ENCODE measurements at regions not wholly inside any gene's neighbourhood (a gene's known extent, or its start where the extent isn't known, plus 50 kb on each side); places are given as distances from the start of the nearest gene placed in this dataset.

GRCh38 chr17:71735893-71736292 lies 384.9 kb upstream of the SOX9 start:
- H3K9ac ChIP-seq (ENCODE audit: insufficient read length): no peak overlapping the region
- no peak overlapping the region for H3K4me3 ChIP-seq
- H3K27ac ChIP-seq: no peak overlapping the region
- no peaks in the 10 kb centered on the region for H3K36me3 ChIP-seq (ENCODE audit: insufficient read depth, low read length)
- no peak for DNase-seq (ENCODE audit: low read depth, low spot score)
- TF ChIP-seq POLR2AphosphoS5 (IDR thresholded peaks at IDR 0.05; ENCODE audit: borderline replicate concordance, low read depth, low read length) (no peak), EZH2 (IDR thresholded peaks at IDR 0.05) (no peak), FOXP2 (optimal IDR thresholded peaks at IDR 0.05; ENCODE audit: control extremely low read depth, extremely low read length, insufficient read depth) (no peak)
- no peaks in the 10 kb centered on the region for H3K9me3 ChIP-seq (ENCODE audit: low read depth, low read length)

DNA sequence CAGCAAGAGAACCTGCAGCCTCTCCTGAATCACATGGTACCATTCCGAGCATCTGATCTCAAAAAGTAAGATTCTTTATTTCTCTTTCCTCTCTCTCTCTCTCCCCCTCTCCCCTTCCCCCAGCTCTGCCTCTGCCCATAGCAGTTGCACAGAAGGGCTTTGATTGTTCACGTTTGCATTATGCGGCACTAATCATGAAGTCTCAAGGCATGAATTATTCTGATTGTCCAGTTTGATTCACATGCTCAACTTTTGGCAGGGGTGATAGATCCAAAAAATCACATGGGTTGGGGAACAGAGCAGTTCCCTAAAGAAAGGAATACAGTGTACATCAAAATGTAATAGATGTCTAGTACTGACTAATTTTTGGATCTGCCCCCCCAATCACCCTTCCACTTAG lies 380.0 kb upstream of the SOX9 start:
- Histone ChIP-seq H3K27ac (no peak overlapping the region), H3K9me3 (ENCODE audit: low read depth, low read length) (no peaks in the 10 kb centered on the region), H3K36me3 (ENCODE audit: insufficient read depth, low read length) (no peaks in the 10 kb centered on the region), H3K4me3 (no peak overlapping the region), H3K9ac (ENCODE audit: insufficient read length) (no peak overlapping the region)
- no peak for DNase-seq (ENCODE audit: low read depth, low spot score)
- no peak for TF ChIP-seq FOXP2 (optimal IDR thresholded peaks at IDR 0.05; ENCODE audit: control extremely low read depth, extremely low read length, insufficient read depth)
- no peak for TF ChIP-seq POLR2AphosphoS5 (IDR thresholded peaks at IDR 0.05; ENCODE audit: borderline replicate concordance, low read depth, low read length)
- TF ChIP-seq EZH2 (IDR thresholded peaks at IDR 0.05): no peak

GRCh38 chr17:71741836-71742235 lies 379.0 kb upstream of the SOX9 start:
- no peak overlapping the region for H3K9ac ChIP-seq (ENCODE audit: insufficient read length)
- no peaks in the 10 kb centered on the region for H3K36me3 ChIP-seq (ENCODE audit: insufficient read depth, low read length)
- no peak overlapping the region for H3K27ac ChIP-seq
- no peak for TF ChIP-seq POLR2AphosphoS5 (IDR thresholded peaks at IDR 0.05; ENCODE audit: borderline replicate concordance, low read depth, low read length)
- TF ChIP-seq FOXP2 (optimal IDR thresholded peaks at IDR 0.05; ENCODE audit: control extremely low read depth, extremely low read length, insufficient read depth): no peak
- no peak for TF ChIP-seq EZH2 (IDR thresholded peaks at IDR 0.05)
- H3K4me3 ChIP-seq: no peak overlapping the region
- DNase-seq (ENCODE audit: low read depth, low spot score): no peak
- H3K9me3 ChIP-seq (ENCODE audit: low read depth, low read length): no peaks in the 10 kb centered on the region

- no peaks in the 10 kb centered on the region for H3K36me3 ChIP-seq (ENCODE audit: insufficient read depth, low read length)
- no peaks in the 10 kb centered on the region for H3K9me3 ChIP-seq (ENCODE audit: low read depth, low read length)
- DNase-seq (ENCODE audit: low read depth, low spot score): no peak
- H3K27ac ChIP-seq: no peak overlapping the region
- H3K4me3 ChIP-seq: no peak overlapping the region
- TF ChIP-seq POLR2AphosphoS5 (IDR thresholded peaks at IDR 0.05; ENCODE audit: borderline replicate concordance, low read depth, low read length): no peak
- TF ChIP-seq FOXP2 (optimal IDR thresholded peaks at IDR 0.05; ENCODE audit: control extremely low read depth, extremely low read length, insufficient read depth): no peak
- TF ChIP-seq EZH2 (IDR thresholded peaks at IDR 0.05): no peak
- no peak overlapping the region for H3K9ac ChIP-seq (ENCODE audit: insufficient read length)
Observed at GRCh38 chr17:71748872-71749271, 371.9 kb upstream of the SOX9 start.

GRCh38 chr17:71753070-71753469 lies 367.8 kb upstream of the SOX9 start:
- DNase-seq (ENCODE audit: low read depth, low spot score): no peak
- H3K9ac ChIP-seq (ENCODE audit: insufficient read length): no peak overlapping the region
- H3K27ac ChIP-seq: no peak overlapping the region
- TF ChIP-seq POLR2AphosphoS5 (IDR thresholded peaks at IDR 0.05; ENCODE audit: borderline replicate concordance, low read depth, low read length) (no peak), EZH2 (IDR thresholded peaks at IDR 0.05) (no peak), FOXP2 (optimal IDR thresholded peaks at IDR 0.05; ENCODE audit: control extremely low read depth, extremely low read length, insufficient read depth) (no peak)
- H3K4me3 ChIP-seq: no peak overlapping the region
- H3K36me3 ChIP-seq (ENCODE audit: insufficient read depth, low read length): no peaks in the 10 kb centered on the region
- H3K9me3 ChIP-seq (ENCODE audit: low read depth, low read length): no peaks in the 10 kb centered on the region

DNA sequence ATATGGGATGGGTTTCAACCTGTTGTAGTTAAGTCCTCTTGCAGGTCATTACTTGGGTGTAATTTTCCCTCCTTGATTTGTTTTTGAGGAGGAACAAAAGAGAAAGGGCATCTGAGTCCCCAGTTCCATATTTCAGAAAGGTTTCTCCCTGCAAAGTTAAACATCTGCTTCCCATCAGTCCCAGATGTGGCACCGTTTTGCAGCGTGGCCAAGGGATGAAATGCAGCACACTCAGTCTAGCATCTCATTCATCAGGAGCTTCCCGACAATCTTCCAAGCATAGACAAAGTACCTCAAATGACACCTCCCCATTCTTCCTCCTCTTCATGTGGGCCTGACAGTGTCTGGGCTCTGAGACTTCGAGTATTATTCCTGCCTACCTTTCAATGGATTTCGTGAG lies 363.7 kb upstream of the SOX9 start:
- H3K4me3 ChIP-seq: no peak overlapping the region
- H3K27ac ChIP-seq: no peak overlapping the region
- no peaks in the 10 kb centered on the region for H3K9me3 ChIP-seq (ENCODE audit: low read depth, low read length)
- H3K36me3 ChIP-seq (ENCODE audit: insufficient read depth, low read length): no peaks in the 10 kb centered on the region
- no peak for DNase-seq (ENCODE audit: low read depth, low spot score)
- H3K9ac ChIP-seq (ENCODE audit: insufficient read length): no peak overlapping the region
- TF ChIP-seq FOXP2 (optimal IDR thresholded peaks at IDR 0.05; ENCODE audit: control extremely low read depth, extremely low read length, insufficient read depth): no peak
- TF ChIP-seq EZH2 (IDR thresholded peaks at IDR 0.05): no peak
- no peak for TF ChIP-seq POLR2AphosphoS5 (IDR thresholded peaks at IDR 0.05; ENCODE audit: borderline replicate concordance, low read depth, low read length)

- Histone ChIP-seq H3K36me3 (ENCODE audit: insufficient read depth, low read length) (no peaks in the 10 kb centered on the region), H3K9ac (ENCODE audit: insufficient read length) (no peak overlapping the region), H3K4me3 (no peak overlapping the region), H3K27ac (no peak overlapping the region), H3K9me3 (ENCODE audit: low read depth, low read length) (no peaks in the 10 kb centered on the region)
- TF ChIP-seq EZH2 (IDR thresholded peaks at IDR 0.05) (no peak), POLR2AphosphoS5 (IDR thresholded peaks at IDR 0.05; ENCODE audit: borderline replicate concordance, low read depth, low read length) (no peak), FOXP2 (optimal IDR thresholded peaks at IDR 0.05; ENCODE audit: control extremely low read depth, extremely low read length, insufficient read depth) (no peak)
- no peak for DNase-seq (ENCODE audit: low read depth, low spot score)
Observed at GRCh38 chr17:71757956-71758355, 362.9 kb upstream of the SOX9 start.

GRCh38 chr17:71759422-71760060 lies 361.3 kb upstream of the SOX9 start:
- Histone ChIP-seq H3K4me3 (no peak overlapping the region), H3K9me3 (ENCODE audit: low read depth, low read length) (no peaks in the 10 kb centered on the region), H3K36me3 (ENCODE audit: insufficient read depth, low read length) (no peaks in the 10 kb centered on the region), H3K9ac (ENCODE audit: insufficient read length) (no peak overlapping the region), H3K27ac (no peak overlapping the region)
- no peak for TF ChIP-seq EZH2 (IDR thresholded peaks at IDR 0.05)
- no peak for TF ChIP-seq POLR2AphosphoS5 (IDR thresholded peaks at IDR 0.05; ENCODE audit: borderline replicate concordance, low read depth, low read length)
- no peak for TF ChIP-seq FOXP2 (optimal IDR thresholded peaks at IDR 0.05; ENCODE audit: control extremely low read depth, extremely low read length, insufficient read depth)
- DNase-seq (ENCODE audit: low read depth, low spot score): no peak
